GM12892 (cell line): ENCODE measurements at regions not wholly inside any gene's neighbourhood (a gene's known extent, or its start where the extent isn't known, plus 50 kb on each side); places are given as distances from the start of the nearest gene placed in this dataset.

Experiments used
- POLR2A ChIP-seq: IDR thresholded peaks from 2 replicates; pipeline ENCODE4 v1.6.1; 2011; ENCODE audit warnings: low read depth, low read length, control low read depth
- POLR2AphosphoS5 ChIP-seq: IDR thresholded peaks from 2 replicates; pipeline ENCODE4 v1.6.1; 2011; ENCODE audit warnings: low read depth, low read length, control low read depth
- TAF1 ChIP-seq: IDR thresholded peaks from 2 replicates; pipeline ENCODE4 v1.6.1; 2011; ENCODE audit warnings: low read depth, mild to moderate bottlenecking, control low read depth, low read length, borderline replicate concordance

GRCh38 chr6:2554651-2555260, 196.0 kb downstream of the MYLK4 start:
- TF ChIP-seq POLR2A (no peak), POLR2AphosphoS5 (no peak), TAF1 (no peak)
